ENCODE measurements at regions not wholly inside any gene's neighbourhood (a gene's known extent, or its start where the extent isn't known, plus 50 kb on each side); places are given as distances from the start of the nearest gene placed in this dataset.

DNA sequence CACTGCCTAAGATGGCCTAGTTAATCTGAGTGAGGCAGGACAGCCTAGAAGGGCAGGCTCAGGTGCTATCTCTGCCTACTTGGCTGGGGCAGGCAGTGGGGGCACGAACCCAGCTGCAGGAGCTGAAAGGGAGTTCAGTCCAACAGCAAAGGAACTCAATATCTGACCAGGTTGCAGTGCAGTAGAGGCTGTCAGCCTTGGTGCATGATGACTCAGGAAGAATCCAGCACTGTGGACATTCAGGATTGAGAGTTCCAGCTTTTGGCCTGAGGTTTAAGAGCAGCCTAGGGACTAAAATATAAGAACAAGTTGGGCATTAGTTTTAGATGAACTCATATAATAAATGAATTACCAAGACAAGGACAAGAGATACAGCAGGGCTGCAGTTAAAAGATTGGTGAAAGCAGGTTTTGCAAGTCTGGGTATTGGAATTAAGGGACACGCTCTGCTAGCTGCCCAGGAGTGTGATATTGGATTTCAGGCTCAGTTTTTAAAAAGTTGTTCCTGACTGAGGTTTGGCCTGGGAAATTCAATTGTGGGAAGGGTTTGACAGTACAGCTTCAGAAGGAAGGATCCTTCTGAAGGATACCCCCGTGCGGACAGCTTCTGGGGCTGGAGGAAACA, 64.7 kb upstream of the ATG10 start (continued):
- TF ChIP-seq TAF1 (IDR thresholded peaks at IDR 0.05; ENCODE audit: borderline replicate concordance, low read depth, low read length) (no peak), GATA2 (CRISPR knock-in tag; IDR thresholded peaks at IDR 0.05) (no peak), USF2 (IDR thresholded peaks at IDR 0.05; ENCODE audit: borderline replicate concordance, low read depth, low read length) (no peak), RXRA (IDR thresholded peaks at IDR 0.05; ENCODE audit: borderline replicate concordance, low read depth) (no peak), EP300 (IDR thresholded peaks at IDR 0.05; ENCODE audit: borderline replicate concordance in 1 of 2, low read depth in 1 of 2, low read length in 1 of 2) (no peak), NRF1 (IDR thresholded peaks at IDR 0.05; ENCODE audit: low read depth, low read length) (no peak), RCOR1 (IDR thresholded peaks at IDR 0.05; ENCODE audit: low read length) (no peak), ELF1 (IDR thresholded peaks at IDR 0.05) (no peak), MEF2A (IDR thresholded peaks at IDR 0.05; ENCODE audit: borderline replicate concordance, low read depth) (no peak), IRF3 (IDR thresholded peaks at IDR 0.05; ENCODE audit: low read depth, low read length) (no peak), FOSL2 (IDR thresholded peaks at IDR 0.05; ENCODE audit: borderline replicate concordance, low read depth) (no peak), GABPA (IDR thresholded peaks at IDR 0.05; ENCODE audit: low read depth) (no peak)

- no peak overlapping the region for H3K4me2 ChIP-seq
- H3K36me3 ChIP-seq (replicated peaks in 1 of 2; ENCODE audit: control insufficient read depth in 1 of 2, insufficient read depth in 2 of 2, low read length in 1 of 2) = no peaks in the 10 kb centered on the region
- H3K4me1 ChIP-seq (ENCODE audit: control insufficient read depth in 1 of 2, insufficient read depth in 2 of 2, low read depth in 1 of 2, low read length in 1 of 2) = no peaks in the 10 kb centered on the region; a peak in 1 of 4 replicates
- TF ChIP-seq RFX5 (IDR thresholded peaks at IDR 0.05; ENCODE audit: low read length) (no peak), IRF3 (IDR thresholded peaks at IDR 0.05; ENCODE audit: low read depth, low read length) (no peak), POLR2AphosphoS5 (IDR thresholded peaks at IDR 0.05; ENCODE audit: low read depth, low read length) (no peak), MEF2A (IDR thresholded peaks at IDR 0.05; ENCODE audit: borderline replicate concordance, low read depth) (no peak), FOXJ3 (CRISPR knock-in tag; IDR thresholded peaks at IDR 0.05) (no peak), FOSL2 (IDR thresholded peaks at IDR 0.05; ENCODE audit: borderline replicate concordance, low read depth) (no peak), ELF1 (IDR thresholded peaks at IDR 0.05) (no peak), GABPA (IDR thresholded peaks at IDR 0.05; ENCODE audit: low read depth) (no peak), RAD21 (IDR thresholded peaks at IDR 0.05; ENCODE audit: low read length) (no peak), NFIC (IDR thresholded peaks at IDR 0.05; ENCODE audit: borderline replicate concordance) (no peak), ZBTB33 (IDR thresholded peaks at IDR 0.05; ENCODE audit: borderline replicate concordance, low read depth) (no peak), CHD2 (IDR thresholded peaks at IDR 0.05; ENCODE audit: low read length, partially characterized antibody) (no peak)
- TF ChIP-seq, protein P1, sequence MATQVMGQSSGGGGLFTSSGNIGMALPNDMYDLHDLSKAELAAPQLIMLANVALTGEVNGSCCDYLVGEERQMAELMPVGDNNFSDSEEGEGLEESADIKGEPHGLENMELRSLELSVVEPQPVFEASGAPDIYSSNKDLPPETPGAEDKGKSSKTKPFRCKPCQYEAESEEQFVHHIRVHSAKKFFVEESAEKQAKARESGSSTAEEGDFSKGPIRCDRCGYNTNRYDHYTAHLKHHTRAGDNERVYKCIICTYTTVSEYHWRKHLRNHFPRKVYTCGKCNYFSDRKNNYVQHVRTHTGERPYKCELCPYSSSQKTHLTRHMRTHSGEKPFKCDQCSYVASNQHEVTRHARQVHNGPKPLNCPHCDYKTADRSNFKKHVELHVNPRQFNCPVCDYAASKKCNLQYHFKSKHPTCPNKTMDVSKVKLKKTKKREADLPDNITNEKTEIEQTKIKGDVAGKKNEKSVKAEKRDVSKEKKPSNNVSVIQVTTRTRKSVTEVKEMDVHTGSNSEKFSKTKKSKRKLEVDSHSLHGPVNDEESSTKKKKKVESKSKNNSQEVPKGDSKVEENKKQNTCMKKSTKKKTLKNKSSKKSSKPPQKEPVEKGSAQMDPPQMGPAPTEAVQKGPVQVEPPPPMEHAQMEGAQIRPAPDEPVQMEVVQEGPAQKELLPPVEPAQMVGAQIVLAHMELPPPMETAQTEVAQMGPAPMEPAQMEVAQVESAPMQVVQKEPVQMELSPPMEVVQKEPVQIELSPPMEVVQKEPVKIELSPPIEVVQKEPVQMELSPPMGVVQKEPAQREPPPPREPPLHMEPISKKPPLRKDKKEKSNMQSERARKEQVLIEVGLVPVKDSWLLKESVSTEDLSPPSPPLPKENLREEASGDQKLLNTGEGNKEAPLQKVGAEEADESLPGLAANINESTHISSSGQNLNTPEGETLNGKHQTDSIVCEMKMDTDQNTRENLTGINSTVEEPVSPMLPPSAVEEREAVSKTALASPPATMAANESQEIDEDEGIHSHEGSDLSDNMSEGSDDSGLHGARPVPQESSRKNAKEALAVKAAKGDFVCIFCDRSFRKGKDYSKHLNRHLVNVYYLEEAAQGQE (IDR thresholded peaks at IDR 0.05; ENCODE audit: low read depth, low read length) = no peak
- TF ChIP-seq, protein P2, sequence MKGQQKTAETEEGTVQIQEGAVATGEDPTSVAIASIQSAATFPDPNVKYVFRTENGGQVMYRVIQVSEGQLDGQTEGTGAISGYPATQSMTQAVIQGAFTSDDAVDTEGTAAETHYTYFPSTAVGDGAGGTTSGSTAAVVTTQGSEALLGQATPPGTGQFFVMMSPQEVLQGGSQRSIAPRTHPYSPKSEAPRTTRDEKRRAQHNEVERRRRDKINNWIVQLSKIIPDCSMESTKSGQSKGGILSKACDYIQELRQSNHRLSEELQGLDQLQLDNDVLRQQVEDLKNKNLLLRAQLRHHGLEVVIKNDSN (IDR thresholded peaks at IDR 0.05; ENCODE audit: borderline replicate concordance, low read depth) = no peak
- no peaks in the 10 kb centered on the region for H4K20me1 ChIP-seq (ENCODE audit: insufficient read depth)
- no peak for DNase-seq
- POLR2A ChIA-PET = no interaction called here
- H3K9me2 ChIP-seq = no peaks in the 10 kb centered on the region
- no peak overlapping the region for H2AFZ ChIP-seq (ENCODE audit: low read depth)
- H3K9me3 ChIP-seq = no peaks in the 10 kb centered on the region
- H3K27me3 ChIP-seq (ENCODE audit: insufficient read depth) = no peaks in the 10 kb centered on the region
- H3K4me3 ChIP-seq (ENCODE audit: low read depth in 2 of 2, low read length in 1 of 2) = no peak overlapping the region
- H3K27ac ChIP-seq (ENCODE audit: low read depth in 2 of 2, low read length in 1 of 2) = no peak overlapping the region
- WGBS (ENCODE audit: low lambda C conversion rate) = 84% methylated on average over 5 of the region's 5 CpGs
- H3K9ac ChIP-seq = no peak overlapping the region
- no peaks in the 10 kb centered on the region for H3K79me2 ChIP-seq (ENCODE audit: insufficient read depth)
- CTCF ChIA-PET = interaction anchor here (1.0 kb wide), 1 partner anchor 9 kb away, joined by 3 read pairs; no protein-coding TSS in a partner anchor
- no peaks in the 10 kb centered on the region for H3F3A ChIP-seq (replicated peaks; ENCODE audit: insufficient read depth)
Observed at GRCh38 chr5:81906086-81906485, 65.7 kb upstream of the ATG10 start.

Measured in SK-N-SH (cell line).